CD4-positive, alpha-beta memory T cell (primary cell): ENCODE measurements at regions not wholly inside any gene's neighbourhood (a gene's known extent, or its start where the extent isn't known, plus 50 kb on each side); places are given as distances from the start of the nearest gene placed in this dataset.

ENCODE experiments used
- CTCF ChIA-PET: fragments of 350-600 bp; sonication (Branson Sonifier 250); formaldehyde crosslinking; loops from one replicate; lab custom pipeline; 2021; ENCODE audit warnings: inconsistent platforms; ENCODE audit not compliant: partially characterized antibody; lab: Charles Lee
- POLR2A ChIA-PET: fragments of 350-600 bp; sonication (Branson Sonifier 250); formaldehyde crosslinking; loops from one replicate; lab custom pipeline; 2021; ENCODE audit not compliant: partially characterized antibody; lab: Charles Lee
- DNase-seq, 5 donors: peaks; one replicate each; pipeline versions ENCODE4 v3.0.0 to v3.0.0-alpha.2; 2020 to 2022; ENCODE audit warnings: mixed read lengths in 1 of 5
- H3K27ac ChIP-seq: one replicate; pipeline ENCODE4 v1.7.0; 2013; ENCODE audit warnings: low read depth, low read length
- H3K27me3 ChIP-seq: 2 replicates; pipeline ENCODE4 v1.7.0; 2013; ENCODE audit warnings: mild to moderate bottlenecking, low read length, moderate library complexity; ENCODE audit not compliant: insufficient read depth
- H3K36me3 ChIP-seq: 2 replicates; pipeline ENCODE4 v1.7.0; 2013; ENCODE audit warnings: mild to moderate bottlenecking, low read length, moderate library complexity; ENCODE audit not compliant: insufficient read depth
- H3K4me1 ChIP-seq: 2 replicates; pipeline ENCODE4 v1.7.0; 2013; ENCODE audit warnings: mild to moderate bottlenecking, low read length, moderate library complexity; ENCODE audit not compliant: insufficient read depth
- H3K4me3 ChIP-seq, 2 donors: one replicate each; pipeline ENCODE4 v1.7.0; 2013; ENCODE audit warnings: low read length in 2 of 2, mild to moderate bottlenecking in 1 of 2
- H3K9me3 ChIP-seq, 2 donors: one replicate each; pipeline ENCODE4 v1.7.0; 2013; ENCODE audit warnings: low read length in 2 of 2, control low read depth in 1 of 2; ENCODE audit not compliant: control insufficient read depth in 1 of 2
- H3K27ac Mint-ChIP-seq, 7 donors: one replicate each; pipeline ENCODE4 v1.8.0; 2020 to 2021; ENCODE audit warnings: mixed read lengths in 7 of 7, mild to moderate bottlenecking in 6 of 7, inconsistent platforms in 3 of 7, moderate library complexity in 3 of 7
- H3K27me3 Mint-ChIP-seq, 2 donors: one replicate each; pipeline ENCODE4 v1.8.0; 2020 to 2021; ENCODE audit warnings: mixed read lengths in 2 of 2
- H3K36me3 Mint-ChIP-seq, 2 donors: one replicate each; pipeline ENCODE4 v1.8.0; 2020 to 2021; ENCODE audit warnings: mixed read lengths in 2 of 2, inconsistent platforms in 1 of 2, mild to moderate bottlenecking in 1 of 2
- H3K4me1 Mint-ChIP-seq, 4 donors: one replicate each; pipeline ENCODE4 v1.8.0; 2020 to 2021; ENCODE audit warnings: mixed read lengths in 4 of 4, mild to moderate bottlenecking in 1 of 4
- H3K4me3 Mint-ChIP-seq, 8 donors: one replicate each; pipeline ENCODE4 v1.8.0; 2020 to 2021; ENCODE audit warnings: mixed read lengths in 8 of 8, mild to moderate bottlenecking in 7 of 8, moderate library complexity in 6 of 8, inconsistent platforms in 3 of 8
- H3K9me3 Mint-ChIP-seq, 8 donors: one replicate each; pipeline ENCODE4 v1.8.0; 2020 to 2021; ENCODE audit warnings: mixed read lengths in 8 of 8, mild to moderate bottlenecking in 5 of 8, inconsistent platforms in 3 of 8, moderate library complexity in 1 of 8
- intact Hi-C: fragments of 100-400 bp; cut with micrococcal nuclease; formaldehyde crosslinking; loops from one replicate; pipeline ENCODE4 v1.15.1; 2023

DNA sequence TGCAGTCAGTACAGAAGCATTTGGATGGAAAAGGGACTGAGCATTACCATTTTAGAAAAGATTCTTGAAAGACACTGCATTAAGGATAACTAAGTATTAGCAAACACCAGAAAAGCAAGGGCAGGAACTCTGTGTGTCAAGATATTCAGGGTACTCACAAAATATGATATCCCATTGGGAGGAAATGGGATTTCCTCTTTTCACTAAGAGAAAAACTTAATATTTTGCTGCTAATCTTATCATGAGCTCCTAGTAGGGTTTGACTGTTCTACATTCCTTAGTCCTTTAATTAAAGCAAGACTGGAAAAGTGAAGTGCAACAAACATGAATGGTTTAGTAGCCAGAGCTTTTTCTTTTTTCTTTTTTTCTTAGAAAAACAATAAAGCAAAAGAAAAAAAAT lies 305.9 kb upstream of the ADGRL4 start:
- no peaks in the 10 kb centered on the region for H3K4me1 ChIP-seq
- no peaks in the 10 kb centered on the region for H3K27me3 ChIP-seq
- H3K9me3 ChIP-seq, result no peaks in the 10 kb centered on the region
- no peaks in the 10 kb centered on the region for H3K36me3 ChIP-seq
- ChIA-PET CTCF (no interaction called here), POLR2A (no interaction called here)
- Mint-ChIP-seq H3K4me1 (no peaks in the 10 kb centered on the region), H3K9me3 (peaks cover 0 to 6% (median 0%) of the 10 kb centered on the region in 8 donors), H3K27ac (no peak overlapping the region), H3K27me3 (no peaks in the 10 kb centered on the region), H3K36me3 (no peaks in the 10 kb centered on the region), H3K4me3 (no peak overlapping the region)
- no peak overlapping the region for H3K27ac ChIP-seq
- intact Hi-C loops, result no loop called here
- no peak for DNase-seq
- H3K4me3 ChIP-seq, result no peak overlapping the region

DNA sequence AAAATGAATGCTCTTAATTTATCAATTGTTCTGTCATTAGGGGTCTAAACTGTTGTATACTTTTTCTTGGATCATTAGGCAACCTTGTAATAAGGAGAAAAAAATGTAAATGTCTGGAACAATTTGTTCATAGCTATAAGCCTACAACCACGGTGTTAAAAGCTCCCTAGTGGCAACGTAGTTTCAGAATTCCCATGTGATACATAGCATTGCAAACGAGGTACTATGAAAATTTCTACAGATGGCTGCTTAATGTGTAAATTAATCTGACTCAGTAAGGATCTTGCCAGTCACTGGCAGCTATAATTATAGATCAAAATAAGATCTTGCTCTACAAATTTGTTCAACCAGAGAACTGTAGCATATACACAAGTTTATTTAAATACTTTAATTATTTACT lies 304.1 kb upstream of the ADGRL4 start:
- Histone ChIP-seq H3K36me3 (no peaks in the 10 kb centered on the region), H3K4me3 (no peak overlapping the region), H3K27me3 (no peaks in the 10 kb centered on the region), H3K27ac (no peak overlapping the region), H3K4me1 (no peaks in the 10 kb centered on the region), H3K9me3 (no peaks in the 10 kb centered on the region)
- Mint-ChIP-seq H3K4me1 (no peaks in the 10 kb centered on the region), H3K36me3 (no peaks in the 10 kb centered on the region), H3K27ac (no peak overlapping the region), H3K27me3 (no peaks in the 10 kb centered on the region), H3K4me3 (no peak overlapping the region), H3K9me3 (peaks cover 0 to 6% (median 0%) of the 10 kb centered on the region in 8 donors)
- POLR2A ChIA-PET, result no interaction called here
- CTCF ChIA-PET, result no interaction called here
- no peak for DNase-seq
- intact Hi-C loops, result no loop called here

DNA sequence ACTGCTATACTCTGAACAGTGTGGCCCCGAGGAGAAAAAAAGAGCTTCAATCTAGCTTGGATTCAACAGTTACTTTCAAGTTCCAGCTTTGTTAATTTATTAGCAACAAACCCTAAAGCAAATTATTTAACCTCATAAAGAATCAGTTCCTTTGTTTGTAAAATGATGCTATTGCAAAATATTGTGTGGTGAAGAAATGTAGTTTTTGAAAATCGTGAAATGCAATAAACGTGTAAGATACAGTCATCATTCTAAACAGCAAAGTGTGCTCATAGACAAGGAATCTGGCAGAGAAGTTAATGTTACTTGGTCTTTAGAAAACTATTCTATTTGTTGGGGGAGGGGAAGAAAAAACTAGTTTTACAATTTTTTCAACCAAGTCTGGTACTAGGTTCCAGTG lies 297.6 kb upstream of the ADGRL4 start:
- Mint-ChIP-seq H3K27me3 (no peaks in the 10 kb centered on the region), H3K4me1 (no peaks in the 10 kb centered on the region), H3K27ac (no peak overlapping the region), H3K36me3 (no peaks in the 10 kb centered on the region), H3K9me3 (peaks cover 0 to 8% (median 2%) of the 10 kb centered on the region in 8 donors), H3K4me3 (no peak overlapping the region)
- H3K9me3 ChIP-seq, result no peaks in the 10 kb centered on the region
- H3K4me1 ChIP-seq, result no peaks in the 10 kb centered on the region
- no peak overlapping the region for H3K27ac ChIP-seq
- intact Hi-C loops, result no loop called here
- H3K4me3 ChIP-seq, result no peak overlapping the region
- DNase-seq, result no peak
- ChIA-PET POLR2A (no interaction called here), CTCF (no interaction called here)
- H3K27me3 ChIP-seq, result no peaks in the 10 kb centered on the region
- H3K36me3 ChIP-seq, result no peaks in the 10 kb centered on the region

DNA sequence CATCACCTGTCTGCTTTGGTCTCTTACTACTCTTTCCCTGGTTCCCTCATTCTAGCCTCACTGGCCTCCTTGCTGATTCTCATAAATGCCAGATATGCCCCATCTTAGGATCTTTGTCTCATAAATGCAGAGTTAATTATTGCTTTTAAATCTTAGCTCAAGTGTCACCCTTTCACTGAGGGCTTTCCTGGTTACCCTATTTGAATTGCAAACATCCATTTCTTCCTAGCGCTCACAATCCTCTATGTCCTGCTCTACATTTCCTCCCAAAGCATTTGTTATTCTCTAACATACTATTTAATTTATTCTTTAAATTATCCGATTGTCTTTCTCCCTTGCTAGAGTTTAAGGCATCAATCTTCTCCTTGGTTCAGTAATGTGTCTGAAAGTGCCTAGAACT lies 296.5 kb upstream of the ADGRL4 start:
- H3K36me3 Mint-ChIP-seq, result no peaks in the 10 kb centered on the region
- no peak for DNase-seq
- intact Hi-C loops, result no loop called here
- no peaks in the 10 kb centered on the region for H3K36me3 ChIP-seq
- no peak overlapping the region for H3K4me3 ChIP-seq
- H3K4me1 ChIP-seq, result no peaks in the 10 kb centered on the region
- ChIA-PET CTCF (no interaction called here), POLR2A (no interaction called here)
- peaks cover 0 to 8% (median 1%) of the 10 kb centered on the region in 8 donors for H3K9me3 Mint-ChIP-seq
- H3K27me3 ChIP-seq, result no peaks in the 10 kb centered on the region
- no peaks in the 10 kb centered on the region for H3K9me3 ChIP-seq
- H3K27ac ChIP-seq, result no peak overlapping the region
- H3K4me3 Mint-ChIP-seq, result no peak overlapping the region
- H3K4me1 Mint-ChIP-seq, result no peaks in the 10 kb centered on the region
- H3K27me3 Mint-ChIP-seq, result no peaks in the 10 kb centered on the region
- no peak overlapping the region for H3K27ac Mint-ChIP-seq

GRCh38 chr1:79302380-79302930 lies 295.9 kb upstream of the ADGRL4 start:
- intact Hi-C loops, result no loop called here
- no peaks in the 10 kb centered on the region for H3K27me3 Mint-ChIP-seq
- Histone ChIP-seq H3K36me3 (no peaks in the 10 kb centered on the region), H3K27me3 (no peaks in the 10 kb centered on the region), H3K4me3 (no peak overlapping the region), H3K4me1 (no peaks in the 10 kb centered on the region), H3K27ac (no peak overlapping the region), H3K9me3 (no peaks in the 10 kb centered on the region)
- CTCF ChIA-PET, result no interaction called here
- H3K36me3 Mint-ChIP-seq, result no peaks in the 10 kb centered on the region
- no peaks in the 10 kb centered on the region for H3K4me1 Mint-ChIP-seq
- H3K9me3 Mint-ChIP-seq, result peaks cover 0 to 7% (median 1%) of the 10 kb centered on the region in 8 donors
- POLR2A ChIA-PET, result no interaction called here
- no peak for DNase-seq
- no peak overlapping the region for H3K4me3 Mint-ChIP-seq
- no peak overlapping the region for H3K27ac Mint-ChIP-seq

DNA sequence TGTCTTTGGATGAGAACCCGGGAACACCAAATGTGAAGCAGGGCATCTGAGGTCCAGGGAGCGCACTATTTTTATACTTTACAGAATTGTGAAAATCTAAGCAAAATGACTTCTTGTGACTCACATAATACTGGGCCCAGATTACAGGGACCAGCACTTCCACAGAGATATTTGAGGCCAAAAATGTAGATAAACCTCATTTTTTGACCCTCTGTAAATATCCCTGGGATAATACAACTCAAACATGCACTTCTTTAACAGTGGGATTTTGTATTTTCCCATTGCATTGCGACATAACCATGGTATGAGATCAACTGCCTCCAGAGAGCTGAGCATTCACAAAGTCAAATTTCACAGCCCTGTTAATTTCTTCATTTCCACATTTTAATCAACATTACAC lies 289.4 kb upstream of the ADGRL4 start:
- intact Hi-C loops, result no loop called here
- Histone ChIP-seq H3K4me3 (no peak overlapping the region), H3K27me3 (no peaks in the 10 kb centered on the region), H3K36me3 (no peaks in the 10 kb centered on the region), H3K4me1 (no peaks in the 10 kb centered on the region), H3K27ac (no peak overlapping the region), H3K9me3 (no peaks in the 10 kb centered on the region)
- H3K27me3 Mint-ChIP-seq, result no peaks in the 10 kb centered on the region
- CTCF ChIA-PET, result no interaction called here
- DNase-seq, result no peak
- peaks cover 0 to 7% (median under 1%) of the 10 kb centered on the region in 8 donors for H3K9me3 Mint-ChIP-seq
- H3K27ac Mint-ChIP-seq, result no peak overlapping the region
- H3K4me3 Mint-ChIP-seq, result no peak overlapping the region
- POLR2A ChIA-PET, result no interaction called here
- no peaks in the 10 kb centered on the region for H3K36me3 Mint-ChIP-seq
- no peaks in the 10 kb centered on the region for H3K4me1 Mint-ChIP-seq

DNA sequence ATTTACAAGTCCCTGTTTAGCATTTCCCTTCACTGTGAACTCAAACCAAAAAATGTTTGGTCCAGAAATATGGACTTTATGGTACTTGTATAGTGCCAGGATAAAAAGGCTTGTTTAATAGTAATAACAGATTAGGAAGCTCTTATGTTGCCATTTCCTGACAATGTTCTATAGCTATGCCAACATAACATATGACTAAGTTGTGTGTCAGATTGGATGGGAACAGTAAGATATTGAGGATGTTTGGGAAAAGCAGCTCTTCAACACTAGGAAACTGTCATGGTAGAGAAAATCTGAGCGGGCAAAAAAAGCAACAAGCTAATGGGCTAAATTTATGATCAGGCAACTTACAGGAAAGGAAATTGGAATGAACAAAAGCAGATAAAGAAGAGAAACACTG lies 287.1 kb upstream of the ADGRL4 start:
- CTCF ChIA-PET, result no interaction called here
- POLR2A ChIA-PET, result no interaction called here
- H3K4me1 ChIP-seq, result no peaks in the 10 kb centered on the region
- Mint-ChIP-seq H3K4me1 (no peaks in the 10 kb centered on the region), H3K4me3 (no peak overlapping the region), H3K36me3 (no peaks in the 10 kb centered on the region), H3K27me3 (no peaks in the 10 kb centered on the region), H3K9me3 (peaks cover 0 to 5% (median 2%) of the 10 kb centered on the region in 8 donors), H3K27ac (no peak overlapping the region)
- no peak for DNase-seq
- H3K27ac ChIP-seq, result no peak overlapping the region
- H3K9me3 ChIP-seq, result no peaks in the 10 kb centered on the region
- no peaks in the 10 kb centered on the region for H3K36me3 ChIP-seq
- intact Hi-C loops, result no loop called here
- H3K4me3 ChIP-seq, result no peak overlapping the region
- H3K27me3 ChIP-seq, result no peaks in the 10 kb centered on the region

GRCh38 chr1:79290927-79291474 lies 284.5 kb upstream of the ADGRL4 start:
- POLR2A ChIA-PET, result no interaction called here
- H3K36me3 ChIP-seq, result no peaks in the 10 kb centered on the region
- no peak for DNase-seq
- Mint-ChIP-seq H3K4me3 (no peak overlapping the region), H3K27me3 (no peaks in the 10 kb centered on the region), H3K27ac (no peak overlapping the region), H3K36me3 (no peaks in the 10 kb centered on the region), H3K4me1 (no peaks in the 10 kb centered on the region), H3K9me3 (peaks cover 0 to 5% (median 2%) of the 10 kb centered on the region in 8 donors)
- intact Hi-C loops, result no loop called here
- no peaks in the 10 kb centered on the region for H3K4me1 ChIP-seq
- no peak overlapping the region for H3K4me3 ChIP-seq
- no peaks in the 10 kb centered on the region for H3K9me3 ChIP-seq
- H3K27ac ChIP-seq, result no peak overlapping the region
- CTCF ChIA-PET, result no interaction called here
- no peaks in the 10 kb centered on the region for H3K27me3 ChIP-seq
